GM18858 (cell line): ENCODE measurements at regions not wholly inside any gene's neighbourhood (a gene's known extent, or its start where the extent isn't known, plus 50 kb on each side); places are given as distances from the start of the nearest gene placed in this dataset.

Source experiments
- ATAC-seq: cut with Tn5 transposase; IDR thresholded peaks from one replicate; pipeline ENCODE4 v1.9.1; 2021; ENCODE audit not compliant: unreplicated experiment

DNA sequence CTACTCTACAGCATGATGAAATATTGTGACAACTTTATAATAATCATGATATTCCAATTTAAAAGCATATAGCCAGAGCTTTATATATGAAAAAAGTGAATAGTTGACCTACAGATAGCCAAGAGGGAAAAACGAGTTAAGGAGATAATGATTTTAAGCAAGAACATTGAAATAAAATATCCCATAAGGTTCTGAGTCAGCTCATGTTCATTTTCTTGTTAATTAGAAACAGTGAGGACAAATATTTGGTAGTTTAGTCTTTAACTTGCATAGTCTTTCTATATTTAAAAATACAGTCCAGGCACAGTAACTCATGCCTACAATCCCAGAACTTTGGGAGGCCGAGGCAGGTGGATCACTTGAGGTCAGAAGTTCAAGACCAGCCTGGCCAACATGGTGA lies 55.8 kb upstream of the CDH6 start:
- no peak for ATAC-seq

DNA sequence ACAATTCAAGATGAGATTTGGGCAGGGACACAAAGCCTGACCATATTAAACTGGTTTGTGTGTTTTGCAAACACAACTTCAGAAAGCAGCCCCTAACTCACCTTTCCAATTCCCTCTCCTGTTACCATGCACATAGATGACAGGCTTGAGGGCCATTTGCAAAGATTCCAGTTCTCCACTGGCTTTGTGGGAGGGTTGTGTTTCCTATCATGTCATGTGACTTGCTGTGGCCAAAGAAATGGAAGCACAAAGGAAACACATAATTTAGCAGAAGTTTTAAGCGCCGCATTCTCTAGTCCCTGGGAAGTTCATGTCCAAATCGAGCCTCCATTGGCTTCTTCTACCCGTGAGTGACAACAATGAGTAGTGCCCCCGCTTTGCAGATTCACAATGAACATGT lies 57.9 kb upstream of the CDH6 start:
- ATAC-seq, result no peak

DNA sequence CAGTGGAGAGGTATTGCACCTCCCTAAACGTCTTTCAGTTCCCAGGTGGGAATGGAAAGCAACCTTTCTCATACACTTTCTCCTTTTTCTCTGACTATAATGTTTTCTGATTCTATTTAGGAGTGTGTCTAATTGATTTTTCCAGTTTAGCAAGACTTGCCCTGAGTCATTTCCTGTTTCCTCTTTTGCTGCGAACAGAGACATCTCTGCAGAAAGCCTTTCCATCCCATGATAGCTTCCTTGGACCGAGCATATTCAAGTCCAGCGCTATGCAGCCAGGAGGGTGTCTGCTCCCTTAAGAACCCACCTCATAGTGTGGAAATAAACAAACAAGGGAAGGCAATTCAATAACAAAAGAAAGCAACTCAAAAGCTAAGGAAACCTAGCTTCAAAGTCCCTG lies 60.0 kb upstream of the CDH6 start:
- ATAC-seq, result no peak

GRCh38 chr5:31131381-31131891 lies 62.0 kb upstream of the CDH6 start:
- ATAC-seq, result no peak

- no peak for ATAC-seq
These were observed 62.8 kb upstream of the CDH6 start for GRCh38 chr5:31130676-31131075.

DNA sequence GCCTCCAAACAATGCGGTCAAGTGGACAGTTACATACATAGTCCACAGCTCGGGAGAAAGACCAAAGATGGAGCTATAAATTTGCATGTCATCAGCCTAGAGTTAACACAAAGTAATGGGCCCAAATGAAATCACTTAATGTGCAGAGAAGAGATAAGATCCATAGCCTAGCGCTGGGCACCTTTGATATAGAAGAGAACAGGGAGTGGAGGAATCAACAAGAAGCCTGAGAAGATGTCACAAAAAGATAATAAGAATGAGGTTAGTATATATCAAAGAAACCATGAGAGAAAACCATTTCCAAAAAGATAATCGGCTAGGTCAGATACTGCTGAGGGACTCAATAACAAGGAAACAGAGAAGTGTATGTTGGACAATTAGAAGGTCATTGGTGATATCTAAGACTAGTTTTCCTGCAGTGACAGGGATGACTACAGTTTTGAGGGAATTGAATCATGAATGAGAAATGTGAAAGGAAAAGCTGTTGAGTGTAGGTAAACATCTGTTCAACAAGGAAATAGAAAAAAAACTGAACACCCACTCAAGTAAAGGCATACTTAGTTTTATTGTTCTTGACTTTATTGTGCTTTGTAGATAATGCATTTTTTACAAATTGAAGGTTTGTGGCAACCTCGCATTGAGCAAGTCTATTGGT lies 68.7 kb upstream of the CDH6 start:
- no peak for ATAC-seq

DNA sequence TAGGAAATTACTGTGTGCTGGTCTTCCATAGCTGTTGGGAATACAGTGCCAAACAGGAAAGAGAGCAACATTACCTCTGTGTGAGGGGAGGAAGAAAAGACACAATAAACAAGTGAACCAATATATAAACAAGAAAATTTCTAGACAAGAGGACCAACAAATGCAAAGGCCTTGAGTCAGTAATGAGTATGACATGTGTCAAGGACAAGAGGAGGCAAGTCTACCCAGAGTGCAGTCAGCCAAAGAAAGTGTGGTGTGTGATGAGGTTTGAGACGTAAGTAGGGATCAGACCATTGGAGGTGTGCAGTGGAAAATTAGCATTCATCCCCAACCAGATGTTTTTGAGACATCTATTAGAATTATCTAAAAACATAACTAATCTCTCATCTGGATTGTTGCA lies 69.5 kb upstream of the CDH6 start:
- ATAC-seq, result no peak

DNA sequence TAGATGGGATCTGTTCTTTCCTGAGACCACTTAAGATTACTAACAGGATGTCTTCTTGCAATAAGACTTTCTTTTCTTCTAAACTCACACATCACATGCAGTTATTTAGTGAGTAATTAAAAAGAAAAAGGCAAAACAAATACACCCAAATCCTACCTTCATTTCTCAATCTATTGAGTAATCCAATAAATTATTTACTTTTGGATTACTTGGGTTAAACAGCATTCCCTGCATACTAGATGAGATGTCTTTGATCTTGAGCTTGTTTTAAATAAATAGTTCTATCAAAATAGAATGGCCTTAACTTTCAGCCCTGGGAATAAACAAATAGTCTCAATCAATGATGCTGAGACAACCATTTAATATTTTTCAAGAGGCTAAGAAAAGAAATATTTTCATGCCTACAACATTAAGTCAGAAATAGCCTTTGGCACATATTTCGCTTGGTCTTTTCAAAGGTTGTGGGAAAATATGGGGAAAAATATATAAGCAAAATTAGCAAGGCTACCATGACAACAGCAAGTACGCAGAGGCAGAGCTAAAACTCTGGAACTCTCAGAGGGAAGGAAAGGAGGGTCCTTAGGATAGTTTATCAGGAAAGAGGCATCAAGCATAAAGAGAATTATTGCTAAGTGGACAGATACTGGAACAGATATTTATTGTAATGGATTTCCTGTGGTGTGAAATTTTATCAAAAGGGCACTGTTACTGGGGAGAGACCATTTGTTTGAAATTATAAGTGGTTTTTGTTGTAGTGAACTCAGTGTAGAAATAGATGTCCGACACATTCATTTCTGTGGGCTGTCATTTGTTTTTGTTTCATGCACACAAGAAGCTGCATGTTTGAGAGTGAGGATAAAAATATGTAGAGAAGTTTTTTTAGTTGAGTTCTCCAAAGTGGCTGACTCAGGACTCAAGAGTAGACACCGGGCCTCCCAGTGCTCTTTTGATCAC lies 70.2 kb upstream of the CDH6 start:
- ATAC-seq, result no peak

DNA sequence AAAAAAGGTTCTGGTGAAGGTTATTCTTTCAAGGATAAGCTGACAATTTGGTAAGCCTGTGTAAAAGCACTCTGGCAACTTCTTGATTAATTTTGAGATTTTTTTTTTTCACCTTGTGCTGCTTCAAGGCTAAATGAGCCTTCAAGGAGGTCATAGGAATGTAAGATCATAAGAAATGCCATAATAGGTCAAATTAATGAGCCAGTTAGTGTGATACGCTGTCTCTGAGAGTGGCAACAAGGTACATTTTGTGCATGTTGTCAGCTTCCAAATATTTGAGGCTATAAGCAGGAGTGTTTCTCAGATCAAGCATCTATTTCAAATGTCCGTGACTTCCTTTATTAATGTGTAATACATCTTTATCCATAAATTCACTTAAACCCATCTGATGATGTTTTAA lies 72.3 kb upstream of the CDH6 start:
- no peak for ATAC-seq

GRCh38 chr5:31120642-31120948 lies 72.9 kb upstream of the CDH6 start:
- ATAC-seq, result no peak

- ATAC-seq, result no peak
These were observed 73.4 kb upstream of the CDH6 start for GRCh38 chr5:31119938-31120641.

GRCh38 chr5:31116466-31117031 lies 76.9 kb upstream of the CDH6 start:
- ATAC-seq, result no peak

GRCh38 chr5:31114817-31115216 lies 78.7 kb upstream of the CDH6 start:
- no peak for ATAC-seq

GRCh38 chr5:31113666-31114350 lies 79.7 kb upstream of the CDH6 start:
- ATAC-seq, result no peak

GRCh38 chr5:31113101-31113500 lies 80.4 kb upstream of the CDH6 start:
- ATAC-seq, result no peak

- no peak for ATAC-seq
These were observed 86.4 kb upstream of the CDH6 start for GRCh38 chr5:31107091-31107518.

- ATAC-seq, result no peak
These were observed 86.8 kb upstream of the CDH6 start for GRCh38 chr5:31106691-31107090.

DNA sequence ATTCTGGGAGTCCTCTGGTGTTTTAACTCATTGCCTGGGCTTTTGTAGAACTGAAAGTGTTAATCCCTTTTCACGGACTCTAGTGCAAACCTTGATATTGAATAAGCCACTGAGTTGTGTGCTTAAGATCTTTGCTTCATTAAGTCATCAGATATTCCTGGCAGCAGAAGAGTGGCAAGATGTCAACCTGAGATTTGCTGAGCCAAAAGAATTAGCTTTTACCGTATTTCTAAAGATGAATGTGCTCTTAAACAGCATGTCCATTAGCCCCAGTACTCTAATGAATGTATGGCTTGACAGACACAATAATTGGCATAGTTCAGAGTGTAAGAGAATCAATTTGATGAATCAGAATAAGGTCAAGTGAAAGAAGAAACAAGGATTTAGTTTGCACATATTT lies 87.2 kb upstream of the CDH6 start:
- ATAC-seq, result no peak

DNA sequence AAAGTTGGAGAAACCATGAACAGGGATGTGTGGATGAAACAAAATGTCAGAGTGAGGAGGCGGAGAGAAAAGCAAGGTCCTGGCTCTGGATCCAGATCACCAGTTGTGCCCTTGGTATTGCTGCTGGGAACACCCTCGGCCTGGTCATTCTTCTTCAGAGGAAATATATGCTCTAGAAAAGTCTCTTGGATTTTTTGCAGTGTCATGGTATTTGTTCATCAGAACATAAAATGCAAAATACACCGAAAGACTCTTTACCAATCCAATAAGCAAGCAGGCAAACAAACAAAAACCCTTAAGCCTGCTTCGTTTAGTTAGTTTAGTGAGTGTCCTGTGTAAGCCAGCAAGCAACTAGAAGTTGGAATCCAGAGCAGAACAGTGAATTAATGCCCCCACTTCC lies 88.7 kb upstream of the CDH6 start:
- no peak for ATAC-seq

- ATAC-seq, result no peak
These were observed 92.6 kb upstream of the CDH6 start for GRCh38 chr5:31100781-31101310.
